HCT116 (cell line): ENCODE measurements at regions not wholly inside any gene's neighbourhood (a gene's known extent, or its start where the extent isn't known, plus 50 kb on each side); places are given as distances from the start of the nearest gene placed in this dataset.

Experiments
- ATAC-seq: fragments of 200-7000 bp; cut with Tn5 transposase; 2 replicates; pipeline ENCODE4 v1.9.1; 2020; ENCODE audit warnings: mild to moderate bottlenecking, moderate library complexity
- BruUV-seq: library from RNA; stranded (reverse); fragments of 400-500 nt; replicated peaks from 2 replicates; lab custom pipeline; 2021; lab: Mats Ljungman, UMichigan
- CTCF ChIA-PET: fragments of 300-600 bp; sonication (Branson Sonifier 250); formaldehyde crosslinking; loops from one replicate; lab custom pipeline; 2021; ENCODE audit warnings: antibody characterized with exemption; lab: Charles Lee
- POLR2A ChIA-PET: fragments of 300-600, 350-600 bp; sonication (Branson Sonifier 250); formaldehyde crosslinking; loops from one replicate; lab custom pipeline; 2021; ENCODE audit warnings: antibody characterized with exemption; lab: Charles Lee
- RAD21 ChIA-PET, 2 experiments: fragments of 300-600 bp; sonication (Branson Sonifier 250); formaldehyde crosslinking; loops; one replicate each; lab custom pipeline; 2023; ENCODE audit warnings: low total read pairs in 2 of 2; ENCODE audit not compliant: uncharacterized antibody in 2 of 2, unreplicated experiment in 2 of 2, low non-redundant PET in 1 of 2; lab: Charles Lee
- DNase-seq: peaks from one replicate; pipeline ENCODE4 v3.0.0-alpha.2; 2010; ENCODE audit warnings: low read depth, low spot score
- H2AFZ ChIP-seq: fragments of 200-600 bp; shearing (Covaris generic), sonication (generic); 2 replicates; pipeline ENCODE4 v1.6.1; 2017; ENCODE audit warnings: low read depth, mixed run types, mixed read lengths, antibody characterized with exemption, low read length; ENCODE audit not compliant: poor library complexity, severe bottlenecking
- H3K27ac ChIP-seq: 2 replicates; pipeline ENCODE4 v1.5.1; 2012; ENCODE audit warnings: low read depth, low read length
- H3K27me3 ChIP-seq: fragments of 200-600 bp; sonication (generic); 2 replicates; pipeline ENCODE4 v1.6.1; 2016; ENCODE audit warnings: mixed run types, low read length, mixed read lengths; ENCODE audit not compliant: insufficient read depth
- H3K36me3 ChIP-seq, 2 experiments: fragments of 200-500 bp in 1 of 2; fragments of 200-600 bp in 1 of 2; sonication (Bioruptor generic) in 1 of 2; sonication (generic) in 1 of 2; 2 replicates each; pipeline versions ENCODE4 v1.5.1 to v1.6.1; 2014 to 2016; ENCODE audit warnings: low read length in 2 of 2, inconsistent platforms in 1 of 2, mixed read lengths in 1 of 2, mixed run types in 1 of 2; ENCODE audit not compliant: insufficient read depth in 2 of 2, control insufficient read depth in 1 of 2
- H3K4me1 ChIP-seq, 2 experiments: fragments of 200-600 bp in 1 of 2; sonication (generic) in 1 of 2; 2 replicates each; pipeline versions ENCODE4 v1.5.1 to v1.6.1; 2012 to 2017; ENCODE audit warnings: low read length in 2 of 2, inconsistent platforms in 1 of 2, mild to moderate bottlenecking in 1 of 2, mixed read lengths in 1 of 2, mixed run types in 1 of 2, moderate library complexity in 1 of 2; ENCODE audit not compliant: insufficient read depth in 2 of 2, control insufficient read depth in 1 of 2
- H3K4me2 ChIP-seq: fragments of 200-600 bp; sonication (generic); 2 replicates; pipeline ENCODE4 v1.6.1; 2017; ENCODE audit warnings: mixed run types, low read length, mixed read lengths
- H3K4me3 ChIP-seq, 2 experiments: fragments of 200-600 bp in 1 of 2; sonication (generic) in 1 of 2; replicated peaks in 1 of 2; 2 replicates each; pipeline ENCODE4 v1.5.1; 2011 to 2016; ENCODE audit warnings: low read length in 2 of 2, control low read depth in 1 of 2, low read depth in 1 of 2, mild to moderate bottlenecking in 1 of 2, mixed read lengths in 1 of 2, mixed run types in 1 of 2
- H3K79me2 ChIP-seq: fragments of 200-600 bp; sonication (generic); 2 replicates; pipeline ENCODE4 v1.6.1; 2017; ENCODE audit warnings: mild to moderate bottlenecking, mixed run types, low read length, moderate library complexity, mixed read lengths; ENCODE audit not compliant: insufficient read depth
- H3K9ac ChIP-seq: fragments of 200-600 bp; sonication (generic); 2 replicates; pipeline ENCODE4 v1.6.1; 2016; ENCODE audit warnings: low read length, mixed read lengths
- H3K9me2 ChIP-seq: fragments of 200-600 bp; sonication (generic), shearing (Covaris generic); 2 replicates; pipeline ENCODE4 v1.6.1; 2017; ENCODE audit warnings: mixed run types, mild to moderate bottlenecking, moderate library complexity; ENCODE audit not compliant: insufficient read depth
- H3K9me3 ChIP-seq, 2 experiments: fragments of 200-500 bp in 1 of 2; fragments of 200-600 bp in 1 of 2; sonication (Bioruptor generic) in 1 of 2; sonication (generic) in 1 of 2; 2 replicates each; pipeline ENCODE4 v1.6.1; 2014 to 2017; ENCODE audit warnings: low read length in 2 of 2, mixed read lengths in 2 of 2, inconsistent platforms in 1 of 2, low read depth in 1 of 2, mild to moderate bottlenecking in 1 of 2, mixed run types in 1 of 2, moderate library complexity in 1 of 2; ENCODE audit not compliant: control insufficient read depth in 1 of 2, insufficient read depth in 1 of 2
- H4K20me1 ChIP-seq: fragments of 200-600 bp; sonication (generic), shearing (Covaris generic); 2 replicates; pipeline ENCODE4 v1.6.1; 2017; ENCODE audit warnings: mixed run types, mild to moderate bottlenecking, moderate library complexity; ENCODE audit not compliant: insufficient read depth
- CBX3 ChIP-seq: IDR thresholded peaks from 2 replicates; pipeline ENCODE4 v1.6.1; 2012; ENCODE audit warnings: low read depth
- ELF1 ChIP-seq: IDR thresholded peaks from 2 replicates; pipeline ENCODE4 v1.6.1; 2012; ENCODE audit warnings: low read depth, borderline replicate concordance
- EZH2 ChIP-seq: fragments of 200-600 bp; sonication (generic); IDR thresholded peaks from 2 replicates; pipeline ENCODE4 v1.6.1; 2017; ENCODE audit warnings: antibody characterized with exemption, mixed run types
- FOSL1 ChIP-seq: IDR thresholded peaks from 2 replicates; pipeline ENCODE4 v1.6.1; 2012; ENCODE audit warnings: low read depth
- JUND ChIP-seq: IDR thresholded peaks from 2 replicates; pipeline ENCODE4 v1.6.1; 2012
- POLR2A ChIP-seq: IDR thresholded peaks from 2 replicates; pipeline ENCODE4 v1.7.0; 2011; ENCODE audit warnings: borderline replicate concordance; ENCODE audit not compliant: insufficient read depth, insufficient read length; ENCODE audit errors: extremely low read depth
- SIN3A ChIP-seq: IDR thresholded peaks from 2 replicates; pipeline ENCODE4 v1.6.1; 2012; ENCODE audit warnings: low read depth
- SP1 ChIP-seq: IDR thresholded peaks from 2 replicates; pipeline ENCODE4 v1.6.1; 2012; ENCODE audit warnings: low read depth
- YY1 ChIP-seq: IDR thresholded peaks from 2 replicates; pipeline ENCODE4 v1.6.1; 2011; ENCODE audit warnings: low read length, low read depth, moderate library complexity, mild to moderate bottlenecking; ENCODE audit not compliant: insufficient replicate concordance; ENCODE audit errors: extremely low read depth
- ZBTB33 ChIP-seq: IDR thresholded peaks from 2 replicates; pipeline ENCODE4 v1.6.1; 2011; ENCODE audit warnings: mild to moderate bottlenecking, low read length, moderate library complexity; ENCODE audit not compliant: insufficient replicate concordance; ENCODE audit errors: extremely low read depth
- ZFX ChIP-seq: fragments of 450-650 bp; IDR thresholded peaks from 2 replicates; pipeline ENCODE4 v1.6.1; 2017
- ZNF274 ChIP-seq: fragments of 200-500 bp; sonication (Bioruptor generic); IDR thresholded peaks from 2 replicates; pipeline ENCODE4 v1.6.1; 2014; ENCODE audit warnings: mild to moderate bottlenecking, low read depth, low read length, inconsistent platforms
- intact Hi-C: fragments of 100-400 bp; cut with micrococcal nuclease; formaldehyde crosslinking; loops from 2 replicates; pipeline ENCODE4 v1.10.0; 2022
- TF ChIP-seq, protein P1 (sequence below), 3 experiments: fragments of 200-600 bp in 1 of 3; sonication (generic) in 1 of 3; IDR thresholded peaks in 2 of 3; conservative IDR thresholded peaks in 1 of 3; 2 replicates each; pipeline ENCODE4 v1.5.1; 2012 to 2017; ENCODE audit warnings: low read depth in 2 of 3, low read length in 2 of 3, antibody characterized with exemption in 1 of 3, borderline replicate concordance in 1 of 3, control low read depth in 1 of 3, mild to moderate bottlenecking in 1 of 3, mixed read lengths in 1 of 3, mixed run types in 1 of 3, moderate library complexity in 1 of 3; ENCODE audit not compliant: insufficient read depth in 1 of 3
- TF ChIP-seq, protein P2 (sequence below): IDR thresholded peaks from 2 replicates; pipeline ENCODE4 v1.6.1; 2012; ENCODE audit warnings: low read depth

- no TSS peak for BruUV-seq
- no peak for DNase-seq
- no peaks in the 10 kb centered on the region for H4K20me1 ChIP-seq
- TF ChIP-seq ZBTB33 (no peak), YY1 (no peak), POLR2A (no peak), EZH2 (no peak), CBX3 (no peak), ZNF274 (no peak), ELF1 (no peak), FOSL1 (no peak), SP1 (no peak), JUND (no peak), ZFX (no peak), SIN3A (no peak)
- TF ChIP-seq, protein P1, sequence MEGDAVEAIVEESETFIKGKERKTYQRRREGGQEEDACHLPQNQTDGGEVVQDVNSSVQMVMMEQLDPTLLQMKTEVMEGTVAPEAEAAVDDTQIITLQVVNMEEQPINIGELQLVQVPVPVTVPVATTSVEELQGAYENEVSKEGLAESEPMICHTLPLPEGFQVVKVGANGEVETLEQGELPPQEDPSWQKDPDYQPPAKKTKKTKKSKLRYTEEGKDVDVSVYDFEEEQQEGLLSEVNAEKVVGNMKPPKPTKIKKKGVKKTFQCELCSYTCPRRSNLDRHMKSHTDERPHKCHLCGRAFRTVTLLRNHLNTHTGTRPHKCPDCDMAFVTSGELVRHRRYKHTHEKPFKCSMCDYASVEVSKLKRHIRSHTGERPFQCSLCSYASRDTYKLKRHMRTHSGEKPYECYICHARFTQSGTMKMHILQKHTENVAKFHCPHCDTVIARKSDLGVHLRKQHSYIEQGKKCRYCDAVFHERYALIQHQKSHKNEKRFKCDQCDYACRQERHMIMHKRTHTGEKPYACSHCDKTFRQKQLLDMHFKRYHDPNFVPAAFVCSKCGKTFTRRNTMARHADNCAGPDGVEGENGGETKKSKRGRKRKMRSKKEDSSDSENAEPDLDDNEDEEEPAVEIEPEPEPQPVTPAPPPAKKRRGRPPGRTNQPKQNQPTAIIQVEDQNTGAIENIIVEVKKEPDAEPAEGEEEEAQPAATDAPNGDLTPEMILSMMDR (IDR thresholded peaks at IDR 0.05 in 2 of 3, conservative IDR thresholded peaks at IDR 0.05 in 1 of 3; ENCODE audit: borderline replicate concordance in 1 of 3, insufficient read depth in 1 of 3, low read depth in 2 of 3, low read length in 2 of 3) = no peak
- TF ChIP-seq, protein P2, sequence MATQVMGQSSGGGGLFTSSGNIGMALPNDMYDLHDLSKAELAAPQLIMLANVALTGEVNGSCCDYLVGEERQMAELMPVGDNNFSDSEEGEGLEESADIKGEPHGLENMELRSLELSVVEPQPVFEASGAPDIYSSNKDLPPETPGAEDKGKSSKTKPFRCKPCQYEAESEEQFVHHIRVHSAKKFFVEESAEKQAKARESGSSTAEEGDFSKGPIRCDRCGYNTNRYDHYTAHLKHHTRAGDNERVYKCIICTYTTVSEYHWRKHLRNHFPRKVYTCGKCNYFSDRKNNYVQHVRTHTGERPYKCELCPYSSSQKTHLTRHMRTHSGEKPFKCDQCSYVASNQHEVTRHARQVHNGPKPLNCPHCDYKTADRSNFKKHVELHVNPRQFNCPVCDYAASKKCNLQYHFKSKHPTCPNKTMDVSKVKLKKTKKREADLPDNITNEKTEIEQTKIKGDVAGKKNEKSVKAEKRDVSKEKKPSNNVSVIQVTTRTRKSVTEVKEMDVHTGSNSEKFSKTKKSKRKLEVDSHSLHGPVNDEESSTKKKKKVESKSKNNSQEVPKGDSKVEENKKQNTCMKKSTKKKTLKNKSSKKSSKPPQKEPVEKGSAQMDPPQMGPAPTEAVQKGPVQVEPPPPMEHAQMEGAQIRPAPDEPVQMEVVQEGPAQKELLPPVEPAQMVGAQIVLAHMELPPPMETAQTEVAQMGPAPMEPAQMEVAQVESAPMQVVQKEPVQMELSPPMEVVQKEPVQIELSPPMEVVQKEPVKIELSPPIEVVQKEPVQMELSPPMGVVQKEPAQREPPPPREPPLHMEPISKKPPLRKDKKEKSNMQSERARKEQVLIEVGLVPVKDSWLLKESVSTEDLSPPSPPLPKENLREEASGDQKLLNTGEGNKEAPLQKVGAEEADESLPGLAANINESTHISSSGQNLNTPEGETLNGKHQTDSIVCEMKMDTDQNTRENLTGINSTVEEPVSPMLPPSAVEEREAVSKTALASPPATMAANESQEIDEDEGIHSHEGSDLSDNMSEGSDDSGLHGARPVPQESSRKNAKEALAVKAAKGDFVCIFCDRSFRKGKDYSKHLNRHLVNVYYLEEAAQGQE = no peak
- peaks cover 0 to 15% of the 10 kb centered on the region in 2 experiments; a peak in 1 of 4 replicates for H3K4me1 ChIP-seq
- no peak overlapping the region for H3K4me2 ChIP-seq
- no peak overlapping the region for H3K27ac ChIP-seq
- no peaks in the 10 kb centered on the region for H3K27me3 ChIP-seq
- H3K36me3 ChIP-seq = no peaks in the 10 kb centered on the region
- no peaks in the 10 kb centered on the region for H3K79me2 ChIP-seq
- ChIA-PET RAD21 (no interaction called here), CTCF (no interaction called here), POLR2A (no interaction called here)
- H3K4me3 ChIP-seq = no peak overlapping the region
- H2AFZ ChIP-seq = no peak overlapping the region
- no peak for ATAC-seq
- intact Hi-C loops = no loop called here
- no peaks in the 10 kb centered on the region for H3K9me3 ChIP-seq
- H3K9me2 ChIP-seq = no peaks in the 10 kb centered on the region
- H3K9ac ChIP-seq = no peak overlapping the region
Observed at GRCh38 chr5:135107986-135108385, 74.0 kb upstream of the PITX1 start.
